ENCODE measurements at regions not wholly inside any gene's neighbourhood (a gene's known extent, or its start where the extent isn't known, plus 50 kb on each side); places are given as distances from the start of the nearest gene placed in this dataset.

- Histone ChIP-seq H3K4me1 (peaks cover 28% of the 10 kb centered on the region), H3K9me3 (no peaks in the 10 kb centered on the region), H3K36me3 (ENCODE audit: control insufficient read depth, insufficient read depth, low read length) (no peaks in the 10 kb centered on the region; the same call in 1 of the 2 replicates), H3K27me3 (replicated peaks; ENCODE audit: control insufficient read depth, insufficient read depth, low read length) (no peaks in the 10 kb centered on the region), H3K4me3 (ENCODE audit: low read depth, low read length) (no peak overlapping the region)
- Mint-ChIP-seq H3K27ac (ENCODE audit: unreplicated experiment) (no peak overlapping the region), H3K36me3 (ENCODE audit: insufficient read depth, unreplicated experiment) (no peaks in the 10 kb centered on the region), H3K4me3 (ENCODE audit: unreplicated experiment) (no peak overlapping the region), H3K27me3 (ENCODE audit: insufficient read depth, unreplicated experiment) (no peaks in the 10 kb centered on the region), H3K4me1 (ENCODE audit: low read depth, unreplicated experiment) (peaks cover 26% of the 10 kb centered on the region), H3K9me3 (ENCODE audit: unreplicated experiment) (peaks cover 19% of the 10 kb centered on the region)
- no peak for TF ChIP-seq CTCF (IDR thresholded peaks at IDR 0.05; ENCODE audit: insufficient read depth in 1 of 2, low read depth in 1 of 2, low read length in 1 of 2, severe bottlenecking in 1 of 2, unreplicated experiment in 1 of 2)
- CTCF ChIA-PET = no interaction called here
- no peak for DNase-seq
- POLR2A ChIA-PET = no interaction called here
- intact Hi-C loops (cut with micrococcal nuclease; ENCODE audit: unreplicated experiment) = no loop called here
- BruUV-seq (replicated peaks) = no TSS peak
Measured at GRCh38 chr5:83776437-83777031, 55.9 kb upstream of the HAPLN1 start.

Data from Caco-2 (cell line).